EH (cell line): ENCODE measurements at regions not wholly inside any gene's neighbourhood (a gene's known extent, or its start where the extent isn't known, plus 50 kb on each side); places are given as distances from the start of the nearest gene placed in this dataset.

ENCODE experiments used
- DNase-seq: peaks from one replicate; pipeline ENCODE4 v3.0.0-alpha.2; 2015; ENCODE audit warnings: low read depth

DNA sequence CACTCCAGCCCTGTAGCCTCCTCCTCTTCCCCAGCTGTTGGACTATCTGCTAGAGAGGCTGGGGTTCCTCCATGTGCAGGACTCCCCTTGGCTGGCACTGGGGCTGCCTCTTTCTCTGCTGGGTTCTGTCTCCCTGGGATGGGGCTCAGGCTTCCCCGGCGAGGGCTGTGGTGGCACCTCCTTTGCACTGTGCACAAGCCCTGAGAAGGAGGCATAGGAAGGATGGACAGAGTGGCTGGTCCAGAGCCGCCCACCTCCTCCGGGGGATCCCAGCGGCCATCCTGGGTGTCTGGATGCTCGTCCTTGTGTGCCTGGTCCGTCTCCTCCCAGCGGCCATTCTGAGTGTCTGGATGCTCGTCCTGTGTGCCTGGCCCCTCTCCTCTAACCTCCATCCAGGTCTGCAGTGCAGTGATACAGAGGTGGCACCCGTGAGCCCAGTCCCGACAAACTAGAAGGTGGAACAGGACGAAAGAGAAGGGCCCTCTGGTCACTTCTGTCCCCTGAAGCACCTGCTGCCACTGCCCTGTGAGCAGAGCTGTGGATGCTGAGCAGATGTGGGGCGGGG lies 633.7 kb downstream of the BRD1 start:
- no peak for DNase-seq

GRCh38 chr22:49193348-49193747 lies 634.3 kb downstream of the BRD1 start:
- no peak for DNase-seq

GRCh38 chr22:49192857-49193250 lies 634.8 kb downstream of the BRD1 start:
- DNase-seq = no peak

DNA sequence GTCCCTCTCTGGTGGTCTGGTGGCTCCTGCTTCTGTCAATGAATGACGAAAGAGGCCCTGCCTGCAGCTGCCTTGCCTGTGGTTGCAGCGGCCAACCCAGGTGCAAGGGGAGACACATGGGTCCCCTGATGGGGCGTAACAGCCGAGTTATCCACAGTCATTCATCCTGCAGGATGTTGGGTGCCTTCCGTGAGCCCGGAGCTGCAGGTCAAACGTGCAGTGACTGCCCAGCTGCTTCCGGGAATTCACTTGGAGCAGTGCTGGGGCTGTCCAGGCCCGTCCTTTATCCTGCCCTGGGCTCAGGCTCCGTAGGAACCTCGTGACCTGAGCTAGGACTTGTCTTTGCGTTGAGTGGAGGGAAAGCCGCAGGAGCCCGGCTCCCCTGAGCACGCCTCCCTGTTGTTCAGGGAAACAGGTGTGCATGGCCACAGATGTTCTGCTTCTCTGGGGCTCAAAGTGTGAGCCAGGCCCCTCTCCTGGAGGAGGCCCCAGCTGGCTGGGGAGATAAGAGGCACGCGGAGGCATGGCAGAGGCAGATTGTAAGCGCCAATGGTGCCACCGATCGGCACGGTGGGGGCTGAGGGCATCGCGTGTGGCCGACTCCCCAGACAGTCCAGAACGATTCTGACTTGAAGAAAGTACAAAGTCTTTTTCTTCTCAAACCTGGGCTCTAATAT lies 635.4 kb downstream of the BRD1 start:
- no peak for DNase-seq

DNA sequence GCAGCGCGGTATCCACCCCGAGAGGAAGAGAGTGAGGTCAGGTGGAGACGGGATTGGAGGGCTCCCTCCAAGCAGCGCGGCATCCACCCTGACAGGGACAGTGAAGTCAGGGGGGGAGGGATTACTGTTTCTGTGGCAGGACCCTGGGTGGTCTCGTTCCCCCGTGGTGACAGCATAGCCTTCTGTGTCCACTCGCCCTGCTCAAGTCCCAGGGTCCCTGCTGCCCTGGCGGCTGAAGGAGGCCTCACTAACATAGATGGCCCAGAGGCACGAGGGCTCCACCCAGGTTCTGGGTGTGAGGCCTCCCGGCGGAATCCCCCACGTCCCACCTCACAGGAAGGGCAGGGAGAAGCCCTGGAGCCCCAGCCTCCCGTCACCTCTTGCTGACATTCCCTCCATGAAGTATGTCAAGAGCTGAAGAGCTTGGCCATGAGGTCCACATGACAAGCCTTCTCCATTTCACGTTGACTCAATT lies 636.1 kb downstream of the BRD1 start:
- no peak for DNase-seq

- no peak for DNase-seq
These were observed 636.7 kb downstream of the BRD1 start for GRCh38 chr22:49190816-49191505.

DNA sequence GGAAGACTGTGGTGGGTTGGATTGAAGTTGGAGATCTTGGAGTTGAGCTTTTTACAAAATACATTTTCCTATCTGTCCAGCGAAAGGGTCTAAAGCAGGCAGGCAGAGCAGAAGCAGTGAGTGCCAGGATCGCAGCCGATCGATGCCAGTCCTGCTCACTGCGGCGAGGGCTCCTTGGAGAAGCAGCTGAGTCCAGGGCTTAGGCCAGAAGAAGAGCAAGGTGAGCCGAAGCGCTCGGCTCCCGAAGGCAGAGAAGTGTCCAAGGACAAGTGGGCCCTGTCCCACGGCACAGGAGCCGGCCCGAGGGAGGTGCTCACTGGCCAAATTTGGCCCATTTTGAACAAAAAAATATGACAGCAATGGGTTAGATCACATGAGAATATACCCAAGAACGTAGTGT lies 637.8 kb downstream of the BRD1 start:
- no peak for DNase-seq

DNA sequence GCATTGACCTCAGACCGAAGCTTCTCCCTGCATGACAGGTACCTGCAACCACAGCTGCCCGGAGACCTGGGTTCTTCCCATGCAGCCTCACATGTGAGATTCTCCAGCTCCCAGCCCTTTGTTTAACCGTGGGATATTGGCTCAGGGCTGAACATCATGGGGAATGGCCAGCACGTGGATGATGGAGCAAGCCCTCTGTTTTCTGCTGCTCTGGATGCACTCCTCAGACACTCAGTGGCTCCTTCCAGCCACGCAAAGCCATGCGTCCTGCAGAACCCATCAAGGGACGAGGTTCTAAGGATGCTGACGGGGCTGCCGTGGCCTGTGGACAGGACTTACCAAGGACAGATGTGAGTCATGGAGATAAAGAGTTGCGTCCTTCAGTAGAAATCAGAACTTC lies 639.1 kb downstream of the BRD1 start:
- no peak for DNase-seq

DNA sequence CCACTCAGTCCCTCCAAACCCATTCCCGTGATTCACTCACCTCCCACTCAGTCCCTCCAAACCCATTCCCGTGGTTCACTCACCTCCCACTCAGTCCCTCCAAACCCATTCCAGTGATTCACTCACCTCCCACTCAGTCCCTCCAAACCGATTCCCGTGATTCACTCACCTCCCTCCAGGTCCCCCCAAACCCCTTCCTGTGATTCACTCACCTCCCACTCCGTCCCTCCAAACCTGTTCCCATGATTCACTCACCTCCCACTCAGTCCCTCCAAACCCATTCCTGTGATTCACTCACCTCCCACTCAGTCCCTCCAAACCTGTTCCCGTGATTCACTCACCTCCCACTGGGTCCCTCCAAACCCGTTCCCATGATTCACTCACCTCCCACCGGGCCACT lies 639.6 kb downstream of the BRD1 start:
- DNase-seq = no peak

DNA sequence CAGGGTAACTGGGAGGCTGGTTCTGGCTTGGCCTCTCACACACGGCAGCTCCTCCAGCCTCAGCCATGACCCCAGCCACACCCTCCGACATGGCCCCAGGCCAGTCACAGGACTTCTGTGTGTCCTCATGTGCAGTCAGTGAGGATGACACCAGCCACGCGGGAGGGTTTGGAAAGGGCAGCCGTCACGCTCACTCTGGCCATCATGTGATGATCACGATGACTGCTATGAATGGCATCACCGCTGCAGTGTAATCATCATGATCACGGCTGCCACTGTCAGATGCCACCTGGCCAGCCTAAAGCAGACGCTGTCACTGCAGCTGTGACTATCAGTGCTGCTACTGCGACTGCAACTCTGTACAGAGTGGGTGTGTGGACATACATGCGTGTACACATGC lies 640.9 kb downstream of the BRD1 start:
- DNase-seq = no peak

DNA sequence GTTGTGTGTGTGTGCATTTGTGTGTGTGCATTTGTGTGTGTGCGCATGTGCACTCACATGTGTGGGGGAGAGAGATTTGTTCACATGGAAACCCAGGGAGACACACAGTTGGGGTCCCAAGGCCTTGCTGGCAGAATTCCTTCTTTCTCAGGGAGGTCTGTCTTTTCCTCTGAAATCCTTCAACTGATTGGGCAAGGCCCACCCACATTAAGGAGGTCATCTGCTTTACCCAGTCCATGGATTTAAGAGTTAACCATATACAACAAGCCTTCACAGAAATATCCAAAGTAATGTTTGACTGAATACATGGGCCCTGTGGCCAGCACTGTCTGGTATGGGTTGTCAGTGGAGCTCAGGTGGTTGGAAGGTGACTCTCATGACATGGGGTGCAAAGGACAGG lies 641.4 kb downstream of the BRD1 start:
- DNase-seq = no peak

DNA sequence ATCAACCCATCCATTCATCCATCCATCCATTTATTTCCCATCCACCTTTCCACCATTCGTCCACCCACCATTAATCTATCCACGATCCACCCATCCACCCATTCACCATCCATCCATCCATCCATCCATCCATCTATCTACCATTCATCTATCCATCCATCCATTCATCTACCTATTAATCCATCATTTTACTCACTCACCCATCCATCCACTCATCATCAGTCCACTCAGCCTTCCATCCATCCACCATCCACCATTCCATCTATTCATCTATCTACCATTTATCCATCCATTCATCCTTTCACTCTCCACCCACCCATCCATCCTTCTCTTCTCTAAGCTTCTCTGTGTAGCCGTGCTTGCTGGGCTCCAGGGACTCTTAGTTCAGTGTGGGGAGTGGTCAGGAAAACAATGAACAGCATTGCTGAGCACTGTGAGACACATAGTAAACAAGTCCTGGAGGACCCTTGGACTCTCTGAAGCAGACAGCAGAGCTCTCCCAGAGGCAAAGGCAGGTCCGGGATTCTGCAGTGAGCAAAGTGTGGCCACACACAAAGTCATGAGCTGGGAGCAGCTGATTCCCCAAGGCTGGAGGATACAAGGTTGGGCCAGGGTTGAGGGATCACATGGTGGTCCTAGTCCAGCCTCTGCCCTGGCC lies 642.2 kb downstream of the BRD1 start:
- no peak for DNase-seq

DNA sequence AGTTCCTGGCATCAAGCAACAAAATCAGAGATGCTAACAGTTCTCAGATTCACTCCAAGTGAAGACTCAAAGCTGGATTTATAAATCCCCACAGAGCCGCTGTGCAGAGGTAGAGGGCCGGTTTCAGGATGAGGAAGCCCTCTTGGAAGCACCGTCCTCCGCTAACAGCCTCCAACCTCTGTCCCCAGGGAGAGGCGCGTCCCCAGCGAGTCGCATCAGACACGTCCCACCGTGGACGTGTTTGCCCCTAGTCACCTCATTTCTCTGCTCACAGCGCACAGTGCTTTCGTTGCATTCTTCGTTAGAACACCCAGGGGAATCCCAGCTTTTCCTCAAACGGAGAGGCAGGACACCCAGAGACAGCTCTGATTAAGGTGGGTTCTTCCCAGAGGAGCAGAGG lies 642.9 kb downstream of the BRD1 start:
- no peak for DNase-seq

GRCh38 chr22:49183826-49184216 lies 643.9 kb downstream of the BRD1 start:
- DNase-seq = no peak

DNA sequence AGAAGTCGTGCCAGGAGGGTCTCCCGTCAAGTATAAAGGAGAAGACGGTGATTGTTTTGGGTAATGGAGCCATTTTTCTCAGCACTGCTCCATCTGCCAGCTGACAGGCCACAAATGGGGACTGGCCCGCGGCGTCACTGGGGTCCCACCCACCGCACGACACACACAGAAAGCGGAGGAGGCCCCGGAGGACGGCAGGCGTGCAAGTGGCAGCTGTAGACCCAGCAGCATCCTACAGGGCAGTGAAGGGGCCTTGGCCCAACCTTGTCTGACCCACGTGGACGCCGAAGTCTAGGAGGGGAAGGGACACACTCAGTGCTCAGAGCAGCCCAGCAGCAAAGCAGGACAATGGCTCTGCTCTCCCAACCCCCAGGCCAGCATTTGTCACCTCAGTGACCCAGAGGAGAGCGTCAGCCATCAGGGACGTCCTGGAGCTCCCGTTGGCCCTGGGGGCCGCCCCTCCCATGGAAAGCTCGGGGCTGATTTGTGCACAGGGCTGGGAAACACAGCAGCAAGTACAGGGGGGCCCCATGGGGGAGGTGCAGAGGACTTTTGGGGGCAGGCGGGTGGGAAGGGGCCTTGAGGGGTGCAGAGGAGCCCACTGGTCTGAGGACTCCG lies 644.4 kb downstream of the BRD1 start:
- no peak for DNase-seq

- DNase-seq = no peak
These were observed 645.3 kb downstream of the BRD1 start for GRCh38 chr22:49182416-49182815.

- DNase-seq = no peak
These were observed 645.7 kb downstream of the BRD1 start for GRCh38 chr22:49181942-49182341.

DNA sequence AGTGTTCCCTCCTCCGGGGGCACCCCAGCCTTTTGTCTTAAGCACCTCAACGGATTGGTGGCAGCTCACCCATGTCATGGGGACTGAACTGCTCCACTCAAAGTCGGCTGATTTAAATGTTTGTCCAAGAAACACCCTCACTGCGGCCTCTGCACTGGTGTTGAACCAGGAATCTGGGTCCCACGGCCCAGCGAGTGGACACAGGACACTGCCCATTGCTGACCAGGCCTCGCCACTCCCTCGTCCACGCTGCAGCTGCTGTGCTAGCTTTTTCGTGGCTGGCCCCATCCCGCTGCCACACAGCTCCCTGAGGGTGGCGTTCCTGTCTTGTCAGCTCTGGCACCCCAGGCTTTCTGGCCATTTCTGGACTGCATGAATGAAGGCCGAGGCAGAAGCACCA lies 646.2 kb downstream of the BRD1 start:
- DNase-seq = no peak

- DNase-seq = no peak
These were observed 647.0 kb downstream of the BRD1 start for GRCh38 chr22:49180683-49181024.

DNA sequence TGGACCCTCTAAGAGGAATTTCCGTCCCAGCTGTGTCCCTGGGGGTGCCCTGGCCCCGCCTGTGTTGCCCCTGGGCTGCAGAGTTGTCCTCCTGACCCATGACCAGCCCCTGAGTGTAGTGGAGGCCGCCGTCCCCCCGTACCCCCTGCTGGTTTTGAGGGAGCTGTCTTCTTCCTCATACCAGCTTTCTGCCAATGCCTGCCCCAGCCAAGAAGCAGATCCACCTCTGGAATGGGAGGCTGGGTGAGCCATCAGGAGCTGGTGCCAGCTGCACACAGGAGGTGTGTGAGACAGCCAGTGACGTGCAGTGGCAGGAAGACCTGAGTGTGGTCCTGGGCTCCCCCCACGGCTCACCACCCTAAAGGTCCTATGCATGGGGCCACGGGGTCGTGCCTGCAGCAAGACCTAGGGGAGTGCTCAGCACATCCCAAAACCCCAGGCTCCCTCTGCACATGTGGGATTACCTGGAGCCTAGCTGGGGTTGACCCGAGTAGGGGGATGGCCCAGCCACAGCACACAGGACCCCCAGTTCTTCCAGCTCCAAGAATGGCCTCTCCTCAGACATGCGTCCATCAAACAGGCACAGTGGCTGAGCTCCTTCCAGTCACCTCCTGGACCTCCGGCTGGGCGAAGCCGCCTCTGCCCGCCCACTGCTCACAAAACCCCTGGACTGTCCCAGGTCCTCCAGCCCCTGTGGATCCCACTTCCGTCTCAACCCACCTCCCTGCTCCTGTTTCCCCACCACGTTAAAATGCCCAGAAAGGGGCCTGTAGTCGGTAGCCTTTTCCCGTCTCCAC lies 647.6 kb downstream of the BRD1 start:
- no peak for DNase-seq

DNA sequence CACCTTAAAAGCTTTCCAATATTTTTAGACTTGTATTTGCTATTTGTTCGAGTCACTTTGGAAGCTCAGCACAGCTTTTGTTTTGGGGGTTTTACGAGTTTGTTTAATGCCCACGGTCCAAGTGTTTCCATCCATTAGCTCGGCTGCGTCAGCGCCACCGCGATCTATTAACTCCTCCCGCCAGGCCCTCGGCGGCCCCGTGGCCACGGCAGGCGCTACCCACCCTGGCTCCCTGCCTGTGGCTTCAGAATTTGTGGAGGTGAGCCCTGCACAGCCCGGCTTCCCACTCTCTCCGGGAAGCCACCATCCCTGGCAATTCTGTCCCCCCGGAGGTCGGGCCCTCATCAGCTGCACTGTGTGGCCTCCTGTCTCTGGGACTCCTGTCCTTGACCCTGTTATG lies 648.5 kb downstream of the BRD1 start:
- no peak for DNase-seq
